ENCODE measurements at regions not wholly inside any gene's neighbourhood (a gene's known extent, or its start where the extent isn't known, plus 50 kb on each side); places are given as distances from the start of the nearest gene placed in this dataset.

DNA sequence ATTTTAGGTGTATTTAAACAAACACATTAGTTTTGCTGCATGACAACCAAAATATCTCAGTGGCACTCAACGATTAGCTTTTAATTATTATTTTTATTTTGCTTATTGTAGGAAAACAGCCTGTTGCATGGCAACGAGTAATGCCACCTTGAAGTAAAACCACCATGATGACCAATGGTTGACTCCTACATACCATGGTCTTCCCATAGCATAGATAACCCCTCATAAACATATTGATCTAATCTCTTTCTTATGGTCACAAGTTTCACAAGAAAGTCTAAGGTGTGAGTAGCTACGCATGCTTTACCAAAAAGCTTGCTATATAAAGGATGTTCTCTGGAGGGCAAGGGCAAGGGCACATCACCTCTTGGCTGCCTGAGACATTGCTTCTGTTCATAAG lies 61.5 kb upstream of the PTBP2 start:
- TF ChIP-seq SP3 (tag by site-specific recombination; IDR thresholded peaks at IDR 0.05), result no peak
- TF ChIP-seq CTCF (tag by site-specific recombination; IDR thresholded peaks at IDR 0.05), result no peak
- no peak for TF ChIP-seq ZNF18 (tag by site-specific recombination; IDR thresholded peaks at IDR 0.05)
- no peak for TF ChIP-seq ZBTB6 (tag by site-specific recombination; IDR thresholded peaks at IDR 0.05)
- no peak for TF ChIP-seq ZNF302 (tag by site-specific recombination; IDR thresholded peaks at IDR 0.05; ENCODE audit: low read depth)
- no peak for TF ChIP-seq ZSCAN23 (tag by site-specific recombination; IDR thresholded peaks at IDR 0.05)
- TF ChIP-seq ZNF292 (tag by site-specific recombination; IDR thresholded peaks at IDR 0.05; ENCODE audit: borderline replicate concordance, low read depth), result no peak
- TF ChIP-seq ZNF660 (tag by site-specific recombination; IDR thresholded peaks at IDR 0.05), result no peak
- no peak for TF ChIP-seq ZNF350 (tag by site-specific recombination; IDR thresholded peaks at IDR 0.05)
- no peak for TF ChIP-seq SP2 (tag by site-specific recombination; IDR thresholded peaks at IDR 0.05)
- TF ChIP-seq TCF7L2 (IDR thresholded peaks at IDR 0.05; ENCODE audit: borderline replicate concordance, low read depth, low read length), result no peak
- no peak for TF ChIP-seq HOXA7 (CRISPR knock-in tag; IDR thresholded peaks at IDR 0.05; ENCODE audit: borderline replicate concordance)
- no peak for TF ChIP-seq ZNF311 (tag by site-specific recombination; IDR thresholded peaks at IDR 0.05; ENCODE audit: borderline replicate concordance)
- no peak for TF ChIP-seq ZNF843 (tag by site-specific recombination; IDR thresholded peaks at IDR 0.05)

Data from HEK293 (cell line).